H1 (cell line): ENCODE measurements at regions not wholly inside any gene's neighbourhood (a gene's known extent, or its start where the extent isn't known, plus 50 kb on each side); places are given as distances from the start of the nearest gene placed in this dataset.

Experiments used
- CHD7 ChIP-seq: fragments of 300-600 bp; sonication (generic); IDR thresholded peaks from 2 replicates; pipeline ENCODE4 v1.7.1; 2012; ENCODE audit warnings: low read length, moderate library complexity, mild to moderate bottlenecking, inconsistent platforms; ENCODE audit not compliant: insufficient replicate concordance
- EZH2 ChIP-seq: fragments of 200-600 bp; sonication (generic); IDR thresholded peaks from 2 replicates; pipeline ENCODE4 v1.7.1; 2012; ENCODE audit warnings: low read depth, mild to moderate bottlenecking, moderate library complexity, low read length, inconsistent platforms; ENCODE audit not compliant: severe bottlenecking
- KDM4A ChIP-seq: IDR thresholded peaks from one replicate; pipeline ENCODE4 v1.7.1; 2012; ENCODE audit warnings: low read depth, mild to moderate bottlenecking, moderate library complexity, low read length, inconsistent platforms; ENCODE audit not compliant: severe bottlenecking
- POLR2A ChIP-seq, 2 experiments: IDR thresholded peaks; 1 replicate in 1 of 2; 2 replicates in 1 of 2; pipeline ENCODE4 v1.6.1; 2011; ENCODE audit warnings: low read depth in 2 of 2, low read length in 2 of 2, mild to moderate bottlenecking in 2 of 2; ENCODE audit errors: control extremely low read depth in 1 of 2
- POU5F1 ChIP-seq: IDR thresholded peaks from 2 replicates; pipeline ENCODE4 v1.6.1; 2011; ENCODE audit warnings: low read depth, mild to moderate bottlenecking, low read length, moderate library complexity
- SIN3A ChIP-seq, 2 experiments: IDR thresholded peaks in 1 of 2; conservative IDR thresholded peaks in 1 of 2; 2 replicates each; pipeline ENCODE4 v1.6.1; 2011 to 2012; ENCODE audit warnings: low read length in 2 of 2, improper control_type of control experiment in 1 of 2, low read depth in 1 of 2, mild to moderate bottlenecking in 1 of 2
- SIX5 ChIP-seq: IDR thresholded peaks from 2 replicates; pipeline ENCODE4 v1.6.1; 2011; ENCODE audit warnings: mild to moderate bottlenecking, low read depth, low read length
- SP1 ChIP-seq: IDR thresholded peaks from 2 replicates; pipeline ENCODE4 v1.6.1; 2011; ENCODE audit warnings: low read depth, low read length
- SP4 ChIP-seq: IDR thresholded peaks from 2 replicates; pipeline ENCODE4 v1.6.1; 2012; ENCODE audit warnings: low read length, inconsistent platforms

- TF ChIP-seq CHD7 (no peak), SIX5 (no peak), SIN3A (conservative IDR thresholded peaks at IDR 0.05 in 1 of 2, IDR thresholded peaks at IDR 0.05 in 1 of 2; ENCODE audit: low read depth in 1 of 2, low read length in 2 of 2) (no peak), SP1 (no peak), KDM4A (no peak), EZH2 (no peak), POLR2A (IDR thresholded peaks at IDR 0.05; ENCODE audit: control extremely low read depth in 1 of 2, low read depth in 2 of 2, low read length in 2 of 2) (no peak), POU5F1 (no peak), SP4 (no peak)
Measured at GRCh38 chr17:79485991-79486390, 124.9 kb downstream of the RBFOX3 start (continued).
